ENCODE measurements at regions not wholly inside any gene's neighbourhood (a gene's known extent, or its start where the extent isn't known, plus 50 kb on each side); places are given as distances from the start of the nearest gene placed in this dataset.

- TF ChIP-seq CTCF (IDR thresholded peaks at IDR 0.05) (peak; percentile 33 to 62 (median 50)), POLR2A (IDR thresholded peaks at IDR 0.05) (no peak)
Observed at GRCh38 chr4:174156239-174156826, 127.1 kb downstream of the FBXO8 start.

All from body of pancreas (tissue), 4 donors.